Suprapubic skin (tissue), 4 donors: ENCODE measurements at regions not wholly inside any gene's neighbourhood (a gene's known extent, or its start where the extent isn't known, plus 50 kb on each side); places are given as distances from the start of the nearest gene placed in this dataset.

ENCODE experiments used
- POLR2A ChIP-seq, 2 donors: fragments of 450-650 bp; IDR thresholded peaks; one replicate each; pipeline ENCODE4 v1.6.1; 2017; ENCODE audit warnings: antibody characterized with exemption in 2 of 2, mild to moderate bottlenecking in 2 of 2, moderate library complexity in 2 of 2
- POLR2AphosphoS5 ChIP-seq, 3 donors: sonication (generic); formaldehyde crosslinking; IDR thresholded peaks; one replicate each; pipeline ENCODE4 v1.6.1; 2017; ENCODE audit warnings: antibody characterized with exemption in 3 of 3
- TF ChIP-seq, protein P1 (sequence below), 2 donors: fragments of 200-600 bp in 1 of 2; fragments of 450-650 bp in 1 of 2; sonication (generic) in 1 of 2; IDR thresholded peaks; one replicate each; pipeline ENCODE4 v1.5.1; 2016 to 2019; ENCODE audit warnings: antibody characterized with exemption in 2 of 2, mild to moderate bottlenecking in 1 of 2, moderate library complexity in 1 of 2

DNA sequence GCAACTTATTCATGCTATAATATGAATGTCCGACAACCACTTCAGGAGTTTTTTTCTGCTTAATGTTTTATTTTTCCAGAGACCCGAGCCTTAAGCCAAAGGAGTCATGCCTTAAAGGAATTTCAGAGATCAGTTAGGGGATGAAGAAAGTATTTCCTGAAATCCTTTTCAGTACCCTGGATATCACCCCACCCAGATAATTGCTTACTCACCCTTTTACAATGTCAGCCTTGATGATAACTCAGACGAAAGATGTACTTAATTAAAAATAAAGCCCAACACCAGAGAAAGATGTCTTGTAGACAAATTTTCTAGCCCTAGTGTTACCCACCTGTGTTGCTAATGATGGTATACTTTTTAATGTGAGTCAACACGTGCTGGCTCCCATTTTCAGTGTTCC is 124.1 kb downstream of the XCL2 start:
- TF ChIP-seq, protein P1, sequence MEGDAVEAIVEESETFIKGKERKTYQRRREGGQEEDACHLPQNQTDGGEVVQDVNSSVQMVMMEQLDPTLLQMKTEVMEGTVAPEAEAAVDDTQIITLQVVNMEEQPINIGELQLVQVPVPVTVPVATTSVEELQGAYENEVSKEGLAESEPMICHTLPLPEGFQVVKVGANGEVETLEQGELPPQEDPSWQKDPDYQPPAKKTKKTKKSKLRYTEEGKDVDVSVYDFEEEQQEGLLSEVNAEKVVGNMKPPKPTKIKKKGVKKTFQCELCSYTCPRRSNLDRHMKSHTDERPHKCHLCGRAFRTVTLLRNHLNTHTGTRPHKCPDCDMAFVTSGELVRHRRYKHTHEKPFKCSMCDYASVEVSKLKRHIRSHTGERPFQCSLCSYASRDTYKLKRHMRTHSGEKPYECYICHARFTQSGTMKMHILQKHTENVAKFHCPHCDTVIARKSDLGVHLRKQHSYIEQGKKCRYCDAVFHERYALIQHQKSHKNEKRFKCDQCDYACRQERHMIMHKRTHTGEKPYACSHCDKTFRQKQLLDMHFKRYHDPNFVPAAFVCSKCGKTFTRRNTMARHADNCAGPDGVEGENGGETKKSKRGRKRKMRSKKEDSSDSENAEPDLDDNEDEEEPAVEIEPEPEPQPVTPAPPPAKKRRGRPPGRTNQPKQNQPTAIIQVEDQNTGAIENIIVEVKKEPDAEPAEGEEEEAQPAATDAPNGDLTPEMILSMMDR (IDR thresholded peaks at IDR 0.05): no peak
- TF ChIP-seq POLR2A (IDR thresholded peaks at IDR 0.05) (no peak), POLR2AphosphoS5 (IDR thresholded peaks at IDR 0.05) (no peak)
